Activated B cell treated with CpG ODN at 0.5 μM for 24 hours (primary cell): ENCODE measurements at regions not wholly inside any gene's neighbourhood (a gene's known extent, or its start where the extent isn't known, plus 50 kb on each side); places are given as distances from the start of the nearest gene placed in this dataset.

Source experiments
- ATAC-seq: fragments of 200-7000 bp; cut with Tn5 transposase; one replicate; pipeline ENCODE4 v1.10.0; 2021; ENCODE audit warnings: low read depth, mild to moderate bottlenecking, moderate library complexity
- CTCF ChIA-PET: fragments of 350-600 bp; sonication (Branson Sonifier 250); formaldehyde crosslinking; loops from one replicate; lab custom pipeline; 2021; ENCODE audit warnings: antibody characterized with exemption; lab: Charles Lee
- POLR2A ChIA-PET: fragments of 350-600 bp; sonication (Branson Sonifier 250); formaldehyde crosslinking; loops from one replicate; lab custom pipeline; 2021; ENCODE audit warnings: antibody characterized with exemption; lab: Charles Lee
- DNase-seq: peaks from one replicate; pipeline ENCODE4 v3.0.0; 2022
- H3K27ac Mint-ChIP-seq: one replicate; pipeline ENCODE4 v1.8.0; 2020; ENCODE audit warnings: mixed read lengths
- H3K27me3 Mint-ChIP-seq: one replicate; pipeline ENCODE4 v1.8.0; 2021; ENCODE audit warnings: mixed read lengths
- H3K36me3 Mint-ChIP-seq: one replicate; pipeline ENCODE4 v1.8.0; 2021; ENCODE audit warnings: low read depth, mixed read lengths
- H3K4me1 Mint-ChIP-seq: one replicate; pipeline ENCODE4 v1.8.0; 2021; ENCODE audit warnings: mixed read lengths
- H3K4me3 Mint-ChIP-seq: one replicate; pipeline ENCODE4 v1.8.0; 2020; ENCODE audit warnings: mild to moderate bottlenecking, mixed read lengths
- H3K9me3 Mint-ChIP-seq: one replicate; pipeline ENCODE4 v1.8.0; 2020; ENCODE audit warnings: mixed read lengths
- CTCF ChIP-seq: fragments of 200-600 bp; IDR thresholded peaks from one replicate; pipeline ENCODE4 v1.8.0; 2022; ENCODE audit warnings: antibody characterized with exemption, mild to moderate bottlenecking
- intact Hi-C: fragments of 100-400 bp; cut with micrococcal nuclease; formaldehyde crosslinking; loops from one replicate; pipeline ENCODE4 v1.15.1; 2024

- Mint-ChIP-seq H3K27ac (no peak overlapping the region), H3K4me3 (no peak overlapping the region), H3K27me3 (no peaks in the 10 kb centered on the region), H3K9me3 (peaks cover 3% of the 10 kb centered on the region), H3K4me1 (no peaks in the 10 kb centered on the region), H3K36me3 (no peaks in the 10 kb centered on the region)
- POLR2A ChIA-PET = no interaction called here
- intact Hi-C loops = no loop called here
- ATAC-seq = no peak
- TF ChIP-seq CTCF = no peak
- no peak for DNase-seq
- CTCF ChIA-PET = no interaction called here
Measured at GRCh38 chr1:214816603-214817002, 213.6 kb downstream of the CENPF start.

GRCh38 chr1:214823311-214824117 lies 220.5 kb downstream of the CENPF start:
- TF ChIP-seq CTCF = no peak
- Mint-ChIP-seq H3K4me3 (no peak overlapping the region), H3K27ac (no peak overlapping the region), H3K4me1 (no peaks in the 10 kb centered on the region), H3K9me3 (peaks cover 13% of the 10 kb centered on the region), H3K36me3 (no peaks in the 10 kb centered on the region), H3K27me3 (no peaks in the 10 kb centered on the region)
- ATAC-seq (no peak), DNase-seq (no peak)
- CTCF ChIA-PET = no interaction called here
- intact Hi-C loops = no loop called here
- POLR2A ChIA-PET = no interaction called here

GRCh38 chr1:214824763-214825162 lies 221.8 kb downstream of the CENPF start:
- Mint-ChIP-seq H3K4me3 (no peak overlapping the region), H3K27ac (no peak overlapping the region), H3K36me3 (no peaks in the 10 kb centered on the region), H3K27me3 (no peaks in the 10 kb centered on the region), H3K4me1 (no peaks in the 10 kb centered on the region), H3K9me3 (peaks cover 10% of the 10 kb centered on the region)
- DNase-seq = no peak
- no peak for TF ChIP-seq CTCF
- POLR2A ChIA-PET = no interaction called here
- intact Hi-C loops = no loop called here
- CTCF ChIA-PET = no interaction called here
- ATAC-seq = no peak

- DNase-seq = no peak
- no peak for TF ChIP-seq CTCF
- no peak for ATAC-seq
- CTCF ChIA-PET = no interaction called here
- H3K27me3 Mint-ChIP-seq = no peaks in the 10 kb centered on the region
- POLR2A ChIA-PET = no interaction called here
- H3K9me3 Mint-ChIP-seq = peaks cover 10% of the 10 kb centered on the region
- no peaks in the 10 kb centered on the region for H3K4me1 Mint-ChIP-seq
- intact Hi-C loops = no loop called here
- no peak overlapping the region for H3K27ac Mint-ChIP-seq
- no peaks in the 10 kb centered on the region for H3K36me3 Mint-ChIP-seq
- no peak overlapping the region for H3K4me3 Mint-ChIP-seq
Measured at GRCh38 chr1:214826619-214827018, 223.6 kb downstream of the CENPF start.

GRCh38 chr1:214827883-214828282 lies 224.9 kb downstream of the CENPF start:
- no peak for TF ChIP-seq CTCF
- Mint-ChIP-seq H3K27me3 (no peaks in the 10 kb centered on the region), H3K36me3 (no peaks in the 10 kb centered on the region), H3K4me1 (no peaks in the 10 kb centered on the region), H3K27ac (no peak overlapping the region), H3K4me3 (no peak overlapping the region), H3K9me3 (peaks cover 10% of the 10 kb centered on the region)
- intact Hi-C loops = no loop called here
- DNase-seq (no peak), ATAC-seq (no peak)
- ChIA-PET CTCF (no interaction called here), POLR2A (no interaction called here)
